HEK293T (cell line): ENCODE measurements at regions not wholly inside any gene's neighbourhood (a gene's known extent, or its start where the extent isn't known, plus 50 kb on each side); places are given as distances from the start of the nearest gene placed in this dataset.

Source experiments
- CTCF ChIA-PET: fragments of 350-600 bp; formaldehyde crosslinking; extraction: SDS; loops from one replicate; lab custom pipeline; 2021; ENCODE audit warnings: antibody characterized with exemption, inconsistent platforms; lab: Yijun Ruan, JAX
- POLR2A ChIA-PET: fragments of 350-600 bp; formaldehyde crosslinking; extraction: SDS; loops from one replicate; lab custom pipeline; 2020; ENCODE audit warnings: antibody characterized with exemption, inconsistent platforms; lab: Yijun Ruan, JAX
- DNase-seq: peaks from one replicate; pipeline ENCODE4 v3.0.0; 2012; ENCODE audit warnings: mixed read lengths; ENCODE audit errors: extremely low spot score
- ARNT ChIP-seq: fragments of 450-650 bp; IDR thresholded peaks from 2 replicates; pipeline ENCODE4 v1.6.1; 2017; ENCODE audit warnings: mild to moderate bottlenecking
- BHLHE40 ChIP-seq: fragments of 450-650 bp; IDR thresholded peaks from 2 replicates; pipeline ENCODE4 v1.6.1; 2016; ENCODE audit warnings: mild to moderate bottlenecking, moderate library complexity, borderline replicate concordance
- CTBP1 ChIP-seq: fragments of 450-650 bp; IDR thresholded peaks from 2 replicates; pipeline ENCODE4 v1.6.1; 2016; ENCODE audit warnings: borderline replicate concordance
- ELF4 ChIP-seq: fragments of 450-650 bp; IDR thresholded peaks from 2 replicates; pipeline ENCODE4 v1.6.1; 2017; ENCODE audit warnings: antibody characterized with exemption
- FOXA1 ChIP-seq: fragments of 450-650 bp; IDR thresholded peaks from 2 replicates; pipeline ENCODE4 v1.6.1; 2016; ENCODE audit warnings: mild to moderate bottlenecking
- FOXK2 ChIP-seq: fragments of 450-650 bp; IDR thresholded peaks from 2 replicates; pipeline ENCODE4 v1.6.1; 2016; ENCODE audit warnings: mild to moderate bottlenecking
- FOXM1 ChIP-seq: fragments of 450-650 bp; IDR thresholded peaks from 2 replicates; pipeline ENCODE4 v1.6.1; 2017; ENCODE audit warnings: mild to moderate bottlenecking, borderline replicate concordance
- HDGF ChIP-seq: fragments of 450-650 bp; IDR thresholded peaks from 2 replicates; pipeline ENCODE4 v1.6.1; 2017; ENCODE audit warnings: antibody characterized with exemption, borderline replicate concordance
- L3MBTL2 ChIP-seq: fragments of 450-650 bp; conservative IDR thresholded peaks from 2 replicates; pipeline ENCODE4 v1.6.1; 2016; ENCODE audit warnings: mild to moderate bottlenecking
- LEF1 ChIP-seq: fragments of 450-650 bp; IDR thresholded peaks from 2 replicates; pipeline ENCODE4 v1.6.1; 2017; ENCODE audit warnings: mild to moderate bottlenecking, borderline replicate concordance
- NFRKB ChIP-seq: fragments of 450-650 bp; IDR thresholded peaks from 2 replicates; pipeline ENCODE4 v1.6.1; 2016; ENCODE audit warnings: mild to moderate bottlenecking, moderate library complexity
- PKNOX1 ChIP-seq: fragments of 450-650 bp; IDR thresholded peaks from 2 replicates; pipeline ENCODE4 v1.6.1; 2016
- SP1 ChIP-seq: fragments of 450-650 bp; IDR thresholded peaks from 2 replicates; pipeline ENCODE4 v1.6.1; 2017
- SUZ12 ChIP-seq: fragments of 450-650 bp; IDR thresholded peaks from 2 replicates; pipeline ENCODE4 v1.6.1; 2016; ENCODE audit warnings: mild to moderate bottlenecking
- TARDBP ChIP-seq: fragments of 450-650 bp; IDR thresholded peaks from 2 replicates; pipeline ENCODE4 v1.6.1; 2016
- ZNF384 ChIP-seq: fragments of 450-650 bp; IDR thresholded peaks from 2 replicates; pipeline ENCODE4 v1.6.1; 2016

GRCh38 chr5:165844571-165844970 lies 2339.2 kb downstream of the MAT2B start:
- no peak for DNase-seq
- ChIA-PET POLR2A (no interaction called here), CTCF (no interaction called here)
- TF ChIP-seq NFRKB (no peak), LEF1 (no peak), ARNT (no peak), PKNOX1 (no peak), HDGF (no peak), FOXM1 (no peak)

- ChIA-PET POLR2A (no interaction called here), CTCF (no interaction called here)
- no peak for TF ChIP-seq ARNT
- DNase-seq = no peak
These were observed 2352.7 kb downstream of the MAT2B start for GRCh38 chr5:165858118-165858517.

- DNase-seq = no peak
- TF ChIP-seq LEF1 = no peak
- TF ChIP-seq BHLHE40 = no peak
- no peak for TF ChIP-seq HDGF
- TF ChIP-seq TARDBP = no peak
- TF ChIP-seq SUZ12 = no peak
- no peak for TF ChIP-seq CTBP1
- TF ChIP-seq L3MBTL2 = no peak
- TF ChIP-seq FOXK2 = no peak
- TF ChIP-seq ARNT = no peak
- no peak for TF ChIP-seq SP1
- TF ChIP-seq PKNOX1 = no peak
- TF ChIP-seq ZNF384 = no peak
- no peak for TF ChIP-seq FOXA1
- TF ChIP-seq ELF4 = no peak
- TF ChIP-seq NFRKB = no peak
- TF ChIP-seq FOXM1 = no peak
- ChIA-PET POLR2A (no interaction called here), CTCF (no interaction called here)
These were observed 2353.8 kb downstream of the MAT2B start for GRCh38 chr5:165859251-165859650.

GRCh38 chr5:165863239-165863638 lies 2357.8 kb downstream of the MAT2B start:
- POLR2A ChIA-PET = no interaction called here
- TF ChIP-seq ARNT (no peak), CTBP1 (no peak), L3MBTL2 (no peak), ZNF384 (no peak)
- CTCF ChIA-PET = no interaction called here
- DNase-seq = no peak

- CTCF ChIA-PET = no interaction called here
- POLR2A ChIA-PET = no interaction called here
- DNase-seq = no peak
- TF ChIP-seq ELF4 (no peak), FOXK2 (no peak), L3MBTL2 (no peak), LEF1 (no peak)
These were observed 2365.9 kb downstream of the MAT2B start for GRCh38 chr5:165871291-165871690.

GRCh38 chr5:165874851-165875250 lies 2369.4 kb downstream of the MAT2B start:
- ChIA-PET POLR2A (no interaction called here), CTCF (no interaction called here)
- TF ChIP-seq LEF1 = no peak
- TF ChIP-seq L3MBTL2 = no peak
- TF ChIP-seq FOXA1 = no peak
- TF ChIP-seq ZNF384 = no peak
- TF ChIP-seq BHLHE40 = no peak
- TF ChIP-seq FOXM1 = no peak
- TF ChIP-seq PKNOX1 = no peak
- no peak for TF ChIP-seq SUZ12
- no peak for TF ChIP-seq ELF4
- no peak for DNase-seq

GRCh38 chr5:165876538-165876937 lies 2371.1 kb downstream of the MAT2B start:
- CTCF ChIA-PET = no interaction called here
- DNase-seq = no peak
- no peak for TF ChIP-seq ELF4
- no peak for TF ChIP-seq PKNOX1
- TF ChIP-seq ZNF384 = no peak
- TF ChIP-seq BHLHE40 = no peak
- TF ChIP-seq NFRKB = no peak
- no peak for TF ChIP-seq FOXA1
- TF ChIP-seq SP1 = no peak
- no peak for TF ChIP-seq CTBP1
- no peak for TF ChIP-seq HDGF
- no peak for TF ChIP-seq SUZ12
- no peak for TF ChIP-seq TARDBP
- no peak for TF ChIP-seq FOXM1
- TF ChIP-seq ARNT = no peak
- no peak for TF ChIP-seq FOXK2
- TF ChIP-seq L3MBTL2 = no peak
- no peak for TF ChIP-seq LEF1
- POLR2A ChIA-PET = no interaction called here
